Right atrium auricular region (tissue), 2 donors: ENCODE measurements at regions not wholly inside any gene's neighbourhood (a gene's known extent, or its start where the extent isn't known, plus 50 kb on each side); places are given as distances from the start of the nearest gene placed in this dataset.
"Not testable (repeated sequence)": the region's sequence is repeated elsewhere in the genome, so short reads cannot be mapped to it uniquely, and the experiment has no call there.

Source experiments
- DNase-seq: peaks from one replicate; pipeline ENCODE4 v3.0.0-alpha.2; 2019; ENCODE audit warnings: low spot score
- H3K27ac ChIP-seq, 2 donors: fragments of 200-600 bp; sonication (generic); 1 replicate in 1 of 2; 2 replicates in 1 of 2; pipeline ENCODE4 v1.5.1; 2016 to 2019
- H3K27me3 ChIP-seq, 2 donors: fragments of 200-600 bp; sonication (generic); one replicate each; pipeline versions ENCODE4 v1.5.1 to v1.6.0; 2017 to 2019
- H3K36me3 ChIP-seq: fragments of 200-600 bp; sonication (generic); one replicate; pipeline ENCODE4 v1.5.1; 2016
- H3K4me1 ChIP-seq, 2 donors: fragments of 200-600 bp; sonication (generic); one replicate each; pipeline versions ENCODE4 v1.5.1 to v1.6.0; 2017 to 2019
- H3K4me3 ChIP-seq, 2 donors: fragments of 200-600 bp; sonication (generic); 1 replicate in 1 of 2; 2 replicates in 1 of 2; pipeline ENCODE4 v1.5.1; 2017 to 2019; ENCODE audit warnings: mild to moderate bottlenecking in 1 of 2, moderate library complexity in 1 of 2
- H3K9me3 ChIP-seq, 2 donors: fragments of 200-600 bp; sonication (generic); one replicate each; pipeline ENCODE4 v1.5.1; 2019
- TF ChIP-seq, protein P1 (sequence below), 2 donors: fragments of 200-600 bp; sonication (generic); IDR thresholded peaks; one replicate each; pipeline ENCODE4 v1.5.1; 2019; ENCODE audit warnings: antibody characterized with exemption in 2 of 2

- peak; percentile 16 for DNase-seq
- H3K36me3 ChIP-seq, result no peaks in the 10 kb centered on the region
- no peak overlapping the region for H3K27ac ChIP-seq
- no peaks in the 10 kb centered on the region for H3K4me1 ChIP-seq
- no peak overlapping the region for H3K4me3 ChIP-seq
- no peaks in the 10 kb centered on the region for H3K9me3 ChIP-seq
- TF ChIP-seq, protein P1, sequence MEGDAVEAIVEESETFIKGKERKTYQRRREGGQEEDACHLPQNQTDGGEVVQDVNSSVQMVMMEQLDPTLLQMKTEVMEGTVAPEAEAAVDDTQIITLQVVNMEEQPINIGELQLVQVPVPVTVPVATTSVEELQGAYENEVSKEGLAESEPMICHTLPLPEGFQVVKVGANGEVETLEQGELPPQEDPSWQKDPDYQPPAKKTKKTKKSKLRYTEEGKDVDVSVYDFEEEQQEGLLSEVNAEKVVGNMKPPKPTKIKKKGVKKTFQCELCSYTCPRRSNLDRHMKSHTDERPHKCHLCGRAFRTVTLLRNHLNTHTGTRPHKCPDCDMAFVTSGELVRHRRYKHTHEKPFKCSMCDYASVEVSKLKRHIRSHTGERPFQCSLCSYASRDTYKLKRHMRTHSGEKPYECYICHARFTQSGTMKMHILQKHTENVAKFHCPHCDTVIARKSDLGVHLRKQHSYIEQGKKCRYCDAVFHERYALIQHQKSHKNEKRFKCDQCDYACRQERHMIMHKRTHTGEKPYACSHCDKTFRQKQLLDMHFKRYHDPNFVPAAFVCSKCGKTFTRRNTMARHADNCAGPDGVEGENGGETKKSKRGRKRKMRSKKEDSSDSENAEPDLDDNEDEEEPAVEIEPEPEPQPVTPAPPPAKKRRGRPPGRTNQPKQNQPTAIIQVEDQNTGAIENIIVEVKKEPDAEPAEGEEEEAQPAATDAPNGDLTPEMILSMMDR (IDR thresholded peaks at IDR 0.05), result no peak
- no peaks in the 10 kb centered on the region for H3K27me3 ChIP-seq
Measured at GRCh38 chr7:149637911-149638565, 135.3 kb downstream of the ZNF467 start.

- no peak for DNase-seq
- TF ChIP-seq, protein P1 (IDR thresholded peaks at IDR 0.05), result no peak
- no peaks in the 10 kb centered on the region for H3K36me3 ChIP-seq
- H3K4me1 ChIP-seq, result no peaks in the 10 kb centered on the region
- H3K27me3 ChIP-seq, result no peaks in the 10 kb centered on the region
- no peaks in the 10 kb centered on the region for H3K9me3 ChIP-seq
- no peak overlapping the region for H3K4me3 ChIP-seq
- H3K27ac ChIP-seq, result no peak overlapping the region
Measured at GRCh38 chr7:149635561-149636329, 137.6 kb downstream of the ZNF467 start.

- no peak overlapping the region for H3K27ac ChIP-seq
- H3K9me3 ChIP-seq, result no peaks in the 10 kb centered on the region
- no peak for DNase-seq
- no peaks in the 10 kb centered on the region for H3K36me3 ChIP-seq
- H3K27me3 ChIP-seq, result no peaks in the 10 kb centered on the region
- H3K4me1 ChIP-seq, result no peaks in the 10 kb centered on the region
- TF ChIP-seq, protein P1 (IDR thresholded peaks at IDR 0.05), result no peak
- H3K4me3 ChIP-seq, result no peak overlapping the region
Measured at GRCh38 chr7:149633976-149634945, 136.7 kb upstream of the ZNF746 start.

- not testable (repeated sequence) for H3K9me3 ChIP-seq
Measured at GRCh38 chr7:149628361-149629149, 130.9 kb upstream of the ZNF746 start.

DNA sequence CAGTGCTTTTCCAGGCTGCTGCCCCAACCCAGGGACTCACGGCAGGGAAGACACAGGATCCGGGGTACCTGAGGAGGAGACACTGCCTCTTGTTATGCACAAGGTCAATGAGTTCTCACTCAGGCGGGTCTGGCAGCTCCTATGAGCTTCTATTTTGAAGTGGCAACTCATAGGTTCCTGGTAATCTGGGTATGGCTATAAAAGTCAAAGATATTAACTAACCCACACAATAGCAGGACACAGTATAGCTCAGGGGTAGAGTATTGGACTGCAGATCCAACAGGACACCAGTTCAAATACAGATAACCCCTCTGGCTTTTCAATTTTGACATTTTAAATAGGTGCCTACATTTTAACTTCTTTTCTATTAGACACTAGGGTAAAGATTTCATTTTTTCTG is 130.3 kb upstream of the ZNF746 start:
- Histone ChIP-seq H3K36me3 (no peaks in the 10 kb centered on the region), H3K27ac (no peak overlapping the region), H3K4me1 (peaks cover 0 to 15% of the 10 kb centered on the region in 2 donors), H3K4me3 (no peak overlapping the region), H3K9me3 (no peaks in the 10 kb centered on the region), H3K27me3 (no peaks in the 10 kb centered on the region)
- TF ChIP-seq, protein P1 (IDR thresholded peaks at IDR 0.05), result no peak
- no peak for DNase-seq

More at GRCh38 chr7:149628361-149629149, 130.9 kb upstream of the ZNF746 start:
- H3K4me1 ChIP-seq, DNase-seq, H3K27me3 ChIP-seq, H3K4me3 ChIP-seq, H3K27ac ChIP-seq, H3K36me3 ChIP-seq: not testable (repeated sequence)
